NCI-H446 (cell line): ENCODE measurements at regions not wholly inside any gene's neighbourhood (a gene's known extent, or its start where the extent isn't known, plus 50 kb on each side); places are given as distances from the start of the nearest gene placed in this dataset.

Experiments used
- DNase-seq, 2 experiments: peaks; one replicate each; lab custom pipeline; 2025; lab: John Stamatoyannopoulos, UW

DNA sequence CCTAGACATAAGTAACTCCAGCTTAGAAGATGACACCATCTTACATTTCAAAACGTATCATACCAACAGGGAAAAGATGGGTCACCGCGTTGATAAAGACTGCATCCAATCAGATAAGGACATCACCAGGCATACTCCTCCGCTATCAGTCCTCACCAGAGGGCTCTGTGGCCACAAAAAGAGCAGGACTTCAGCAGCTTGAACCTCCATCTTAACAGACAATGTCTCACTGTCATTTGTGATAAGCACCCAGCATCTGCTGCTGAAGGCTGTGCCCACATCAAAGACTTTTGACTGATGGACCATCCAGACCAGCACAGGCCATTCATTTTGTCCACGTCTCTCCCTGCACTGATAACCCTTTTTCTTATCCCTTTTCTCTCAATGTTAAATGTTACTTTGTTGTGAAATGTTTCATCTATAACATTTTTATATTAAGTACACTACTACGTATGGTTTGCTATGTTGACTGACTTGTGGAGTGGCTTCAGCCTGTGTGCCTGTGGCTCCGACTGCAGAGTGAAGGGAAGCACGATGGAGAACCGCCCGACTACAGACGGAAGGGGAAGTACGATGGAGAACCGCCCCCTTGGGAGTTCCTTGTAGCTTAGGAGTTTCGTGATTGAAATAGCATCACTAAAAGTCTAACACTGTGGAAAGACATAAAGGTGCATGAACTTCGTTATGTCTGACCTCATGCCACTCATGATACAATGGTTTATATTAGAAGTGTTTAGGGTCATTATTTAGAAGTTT lies 595.4 kb upstream of the AGA start:
- no peak for DNase-seq

GRCh38 chr4:178056996-178057395 lies 614.8 kb upstream of the AGA start:
- no peak for DNase-seq

DNA sequence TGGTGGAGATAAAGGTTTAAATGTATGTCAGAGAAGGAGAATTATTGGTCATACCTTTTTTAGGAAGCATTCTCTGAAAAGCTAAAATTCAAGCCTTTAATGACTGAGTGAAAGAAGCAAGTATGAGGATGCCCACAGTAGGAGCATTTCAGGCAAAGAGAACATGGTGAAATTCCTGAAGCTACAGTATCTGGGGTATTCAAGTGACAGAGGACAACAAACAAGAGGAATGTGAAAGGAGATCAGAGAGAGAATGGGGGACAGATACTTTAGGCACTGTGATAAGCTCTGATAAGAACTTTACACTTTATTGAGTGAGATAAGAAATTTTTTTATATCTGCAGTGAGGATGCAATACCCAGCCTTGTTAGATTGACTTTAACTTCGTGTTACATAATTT lies 621.3 kb upstream of the AGA start:
- no peak for DNase-seq

DNA sequence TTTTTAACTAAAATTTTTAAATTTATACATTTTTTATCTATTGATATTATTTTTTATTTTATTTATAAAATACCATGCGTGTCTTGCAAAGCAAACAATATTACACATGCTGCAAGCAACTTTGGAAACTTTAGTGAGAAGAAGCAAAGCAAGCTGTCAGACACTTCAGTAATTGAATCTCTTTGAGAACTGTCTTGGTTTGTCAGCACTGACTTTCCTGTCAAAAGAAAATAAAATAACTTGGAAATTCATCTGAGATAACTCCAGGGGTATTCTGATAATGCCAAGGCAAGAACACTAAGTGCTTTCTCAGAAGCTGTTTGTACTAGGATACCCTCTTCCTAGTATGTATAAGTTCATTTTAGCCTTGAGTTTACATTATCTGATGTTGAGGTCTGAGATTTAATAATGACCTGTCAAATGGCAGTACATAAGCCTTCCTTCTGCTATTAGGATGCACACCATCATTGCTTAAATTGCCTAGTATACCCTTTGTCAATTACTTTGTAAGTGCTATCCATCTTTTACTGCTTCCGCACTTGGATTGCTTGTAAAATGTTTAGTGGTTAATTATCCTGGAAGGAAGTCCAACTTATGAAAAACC lies 624.2 kb upstream of the AGA start:
- DNase-seq: no peak

GRCh38 chr4:178068136-178068535 lies 625.9 kb upstream of the AGA start:
- DNase-seq: no peak

- DNase-seq: no peak
Measured at GRCh38 chr4:178070163-178070562, 627.9 kb upstream of the AGA start.

- no peak for DNase-seq
Measured at GRCh38 chr4:178080312-178080711, 638.1 kb upstream of the AGA start.

GRCh38 chr4:178081176-178081575 lies 638.9 kb upstream of the AGA start:
- no peak for DNase-seq

- DNase-seq: no peak
Measured at GRCh38 chr4:178081896-178082295, 639.7 kb upstream of the AGA start.

GRCh38 chr4:178082906-178083305 lies 640.7 kb upstream of the AGA start:
- no peak for DNase-seq

DNA sequence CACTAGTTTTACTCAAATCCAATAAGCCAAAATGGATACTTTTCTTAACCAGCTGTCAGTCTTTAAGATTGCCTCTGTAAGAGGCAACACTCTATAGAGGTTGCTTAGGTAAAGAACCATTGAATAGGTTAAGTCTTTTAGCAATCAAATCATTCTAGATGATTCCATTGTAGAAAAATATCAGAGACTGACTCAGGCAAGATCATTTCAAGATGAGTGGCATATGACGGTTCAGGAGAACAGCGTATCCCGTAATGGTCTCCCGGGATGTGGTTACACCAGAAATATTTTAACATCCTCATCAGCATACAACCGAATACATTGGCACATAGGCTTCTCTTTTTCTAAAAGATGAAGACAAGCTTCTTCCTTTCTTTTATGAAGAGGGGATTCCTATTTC lies 641.7 kb upstream of the AGA start:
- DNase-seq: no peak

DNA sequence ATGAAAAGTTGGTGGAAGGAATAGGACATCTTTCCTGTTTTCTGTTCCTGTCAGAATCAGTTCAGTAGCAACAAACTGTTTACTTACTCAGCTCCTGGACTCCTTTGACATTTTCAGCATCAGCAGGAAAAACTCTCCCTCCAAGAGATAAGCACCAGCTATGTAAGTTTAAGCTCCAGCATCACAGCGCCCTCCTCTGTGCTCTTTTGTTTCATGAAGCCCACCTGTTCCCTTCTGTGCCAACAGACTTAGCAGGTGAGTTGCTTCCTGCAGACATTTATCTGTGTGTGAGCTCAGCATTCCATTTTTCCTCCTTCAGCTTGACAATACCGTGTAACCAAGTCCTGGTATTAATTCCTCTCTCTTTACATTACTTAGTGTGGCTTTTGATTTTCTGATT lies 644.1 kb upstream of the AGA start:
- DNase-seq: no peak

DNA sequence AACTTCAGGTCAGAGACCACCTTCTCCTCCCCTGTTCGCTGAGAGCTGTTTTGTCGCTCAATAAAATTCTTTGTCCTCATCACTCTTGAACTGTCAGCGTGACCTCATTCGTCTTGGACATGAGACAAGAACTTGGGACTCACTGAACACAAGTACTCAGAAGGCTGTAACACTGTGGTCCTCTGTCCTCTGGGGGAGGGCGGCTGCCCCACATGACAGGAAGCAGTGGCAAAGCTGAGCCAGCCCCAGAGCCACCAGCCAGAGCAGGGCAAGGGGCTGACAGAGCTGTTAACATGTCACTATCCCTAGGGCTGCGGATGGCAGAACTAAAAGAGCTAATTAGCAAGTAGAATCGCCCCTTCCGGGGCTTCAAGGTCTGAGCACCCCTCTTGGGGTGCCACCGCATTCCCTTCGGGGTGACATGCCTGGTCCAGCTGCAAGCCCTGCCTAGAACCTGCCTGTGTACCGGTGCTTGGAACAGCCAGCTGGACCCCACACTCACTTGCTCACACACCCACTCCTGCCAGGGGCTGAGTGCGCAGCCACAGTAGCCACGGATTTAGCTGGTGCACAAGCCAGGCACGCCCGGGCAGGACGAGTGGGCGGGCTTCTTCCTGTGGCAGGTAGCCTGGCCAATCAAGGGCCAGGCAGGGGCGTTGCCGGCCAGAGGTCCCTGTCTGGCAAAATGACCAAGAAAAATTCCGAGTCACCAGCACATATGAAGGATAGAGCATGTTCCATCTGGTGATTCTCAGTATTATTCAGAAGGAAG lies 648.6 kb upstream of the AGA start:
- DNase-seq: no peak

DNA sequence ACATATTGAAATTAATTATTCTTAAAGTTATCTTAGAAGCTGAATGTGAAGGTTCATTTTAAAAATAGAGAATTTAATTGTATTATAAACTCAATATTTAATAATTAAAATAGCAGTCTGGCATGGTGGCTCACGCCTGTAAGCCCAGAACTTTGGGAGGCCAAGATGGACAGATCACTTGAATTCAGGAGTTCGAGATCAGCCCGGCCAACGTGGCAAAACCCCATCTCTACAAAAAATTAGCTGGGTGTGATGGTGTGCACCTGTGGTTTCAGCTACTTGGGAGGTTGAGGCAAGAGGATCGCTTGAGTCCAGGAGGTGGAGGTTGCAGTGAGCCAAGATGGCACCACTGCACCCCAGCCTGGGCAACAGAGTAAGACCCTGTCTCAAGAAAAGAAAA lies 659.9 kb upstream of the AGA start:
- DNase-seq: no peak

GRCh38 chr4:178105242-178105641 lies 663.0 kb upstream of the AGA start:
- no peak for DNase-seq

DNA sequence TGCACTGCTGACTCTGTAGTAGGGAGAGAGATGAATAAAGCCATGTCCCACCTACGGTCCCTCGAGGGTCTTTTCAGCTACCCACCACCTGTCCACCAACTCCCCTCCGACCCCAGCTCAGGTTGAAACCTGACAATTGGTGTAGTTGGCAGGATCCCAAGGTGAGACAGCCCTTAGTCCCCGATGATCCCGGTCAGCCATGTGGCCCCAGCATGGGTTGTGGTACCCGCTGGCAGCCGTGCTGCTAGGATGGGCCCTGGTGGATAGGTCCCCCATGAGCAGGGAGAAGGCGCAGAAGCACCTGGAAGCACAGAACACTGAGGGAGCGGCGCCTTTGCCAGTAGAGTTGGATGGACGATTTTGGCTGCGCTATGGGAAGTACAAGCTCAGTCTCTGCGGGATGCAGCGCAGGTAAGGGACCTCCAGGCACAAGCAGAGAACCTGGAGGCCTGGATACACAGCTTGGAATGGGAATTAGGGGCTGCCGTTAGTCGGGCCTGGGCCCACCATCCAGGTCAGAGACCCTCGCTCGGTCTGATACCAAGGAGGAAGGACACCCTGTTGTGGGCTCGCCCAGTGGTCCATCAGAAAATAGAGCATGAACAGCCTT lies 694.6 kb upstream of the AGA start:
- no peak for DNase-seq

GRCh38 chr4:178137732-178138471 lies 695.7 kb upstream of the AGA start:
- DNase-seq: no peak

DNA sequence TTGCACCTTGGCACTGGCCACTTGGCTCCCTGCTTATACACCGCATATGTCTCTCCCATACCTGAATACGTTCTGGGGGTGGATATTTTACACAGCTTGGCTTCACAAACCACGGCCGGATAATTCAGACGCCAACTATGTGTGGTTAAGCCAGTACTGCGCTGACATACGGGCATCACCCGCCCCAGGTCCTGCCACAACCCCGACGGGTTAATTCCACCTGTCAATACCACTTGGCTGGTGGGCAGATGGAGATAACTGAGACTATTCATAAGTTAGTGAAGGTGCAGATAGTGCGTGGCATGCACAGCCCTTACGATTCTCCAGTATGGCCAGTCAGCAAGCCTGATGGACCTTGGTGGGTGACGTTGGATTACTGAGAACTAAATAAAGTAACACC lies 696.3 kb upstream of the AGA start:
- DNase-seq: no peak

- DNase-seq: no peak
Measured at GRCh38 chr4:178140326-178140915, 698.2 kb upstream of the AGA start.

DNA sequence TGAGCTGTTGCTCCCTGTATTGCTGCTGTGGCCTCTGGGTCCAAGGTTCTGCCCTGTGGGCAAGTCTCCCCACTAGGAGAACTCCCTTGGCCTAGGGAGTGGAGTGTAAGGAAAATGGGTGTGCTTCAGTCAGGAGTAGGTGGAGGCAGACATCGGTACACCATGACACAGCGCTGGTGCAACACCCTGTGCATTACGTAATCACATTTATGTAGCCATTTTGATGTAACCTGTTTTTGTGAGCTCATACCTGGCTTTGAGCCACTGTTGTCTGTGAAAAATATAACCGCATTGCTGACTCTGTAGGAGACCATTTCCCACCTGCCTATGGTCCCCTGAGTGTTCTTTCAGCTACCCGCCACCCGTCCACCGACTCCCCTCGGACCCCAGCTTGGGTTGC lies 700.5 kb upstream of the AGA start:
- no peak for DNase-seq

DNA sequence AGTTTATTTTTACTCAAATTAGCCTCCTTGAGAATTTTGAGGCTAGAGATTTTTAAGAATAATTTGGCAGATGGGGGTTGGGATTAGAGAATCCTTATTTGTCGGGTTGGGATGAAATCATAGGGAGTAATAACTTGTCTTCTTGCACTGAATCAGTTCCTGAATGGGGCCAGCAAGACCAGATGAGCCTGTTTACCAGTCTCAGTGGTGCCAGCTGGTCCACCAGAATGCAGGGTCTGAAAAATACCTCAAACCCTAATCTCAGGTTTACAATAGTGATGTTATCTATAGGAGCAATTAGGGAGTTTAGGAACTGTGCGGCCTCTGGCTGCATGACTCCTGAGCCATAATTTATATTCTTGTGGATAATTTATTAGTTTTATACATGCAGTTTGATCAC lies 705.9 kb upstream of the AGA start:
- DNase-seq: no peak
